Activated T-cell treated with anti-CD3 and anti-CD28 coated beads, Interleukin-2, amount 50 U/mL, for 24 hours (primary cell): ENCODE measurements at regions not wholly inside any gene's neighbourhood (a gene's known extent, or its start where the extent isn't known, plus 50 kb on each side); places are given as distances from the start of the nearest gene placed in this dataset.

Experiments used
- DNase-seq: peaks from one replicate; pipeline ENCODE4 v3.0.0-alpha.2; 2020
- H3K27ac Mint-ChIP-seq: 2 replicates; pipeline ENCODE4 v1.8.0; 2020; ENCODE audit warnings: mild to moderate bottlenecking, mixed read lengths
- H3K27me3 Mint-ChIP-seq: 2 replicates; pipeline ENCODE4 v1.8.0; 2020; ENCODE audit warnings: mixed read lengths
- H3K36me3 Mint-ChIP-seq: 2 replicates; pipeline ENCODE4 v1.8.0; 2020; ENCODE audit warnings: low read depth, mixed read lengths
- H3K4me1 Mint-ChIP-seq: 2 replicates; pipeline ENCODE4 v1.8.0; 2020; ENCODE audit warnings: low read depth, mixed read lengths
- H3K4me3 Mint-ChIP-seq: 2 replicates; pipeline ENCODE4 v1.8.0; 2020; ENCODE audit warnings: mild to moderate bottlenecking, moderate library complexity, mixed read lengths
- H3K9me3 Mint-ChIP-seq: 2 replicates; pipeline ENCODE4 v1.8.0; 2020; ENCODE audit warnings: mixed read lengths

DNA sequence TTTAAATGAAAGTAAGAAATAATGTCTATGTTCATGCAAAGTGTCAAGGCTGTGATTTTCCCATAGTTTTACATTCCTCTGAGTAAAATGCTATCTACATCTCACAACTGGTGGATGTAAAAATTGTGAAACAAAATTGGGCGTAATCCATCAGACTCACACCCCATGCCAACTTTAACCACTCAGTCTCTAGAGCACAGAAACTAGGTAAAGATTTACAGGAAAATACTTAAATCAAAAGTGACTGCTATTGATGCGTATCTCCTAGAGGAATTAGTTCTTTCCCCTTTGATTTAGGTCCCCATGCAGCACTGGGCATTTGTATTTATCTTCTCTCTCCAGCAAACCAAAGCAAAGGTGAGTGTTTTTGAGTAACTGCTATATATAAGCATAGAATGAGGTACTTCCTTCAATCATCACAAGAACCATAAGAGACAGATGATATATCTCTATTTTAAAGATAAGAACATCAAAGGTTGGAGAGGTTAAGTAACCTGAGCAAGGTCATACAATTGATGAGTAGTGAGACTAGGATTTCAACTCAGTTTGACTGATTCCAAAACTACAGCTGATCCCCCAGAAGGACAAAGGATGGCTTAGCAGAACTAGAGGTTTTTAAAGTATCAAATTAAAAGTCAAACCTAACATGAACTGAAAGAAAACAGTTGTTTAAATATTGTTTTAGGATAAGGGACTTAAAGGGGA is 594.0 kb upstream of the ACVR2A start:
- peaks cover 2% of the 10 kb centered on the region for H3K27me3 Mint-ChIP-seq
- peaks cover 7% of the 10 kb centered on the region for H3K9me3 Mint-ChIP-seq
- H3K27ac Mint-ChIP-seq = no peak overlapping the region
- DNase-seq = no peak
- H3K36me3 Mint-ChIP-seq = no peaks in the 10 kb centered on the region
- H3K4me1 Mint-ChIP-seq = no peaks in the 10 kb centered on the region
- no peak overlapping the region for H3K4me3 Mint-ChIP-seq

DNA sequence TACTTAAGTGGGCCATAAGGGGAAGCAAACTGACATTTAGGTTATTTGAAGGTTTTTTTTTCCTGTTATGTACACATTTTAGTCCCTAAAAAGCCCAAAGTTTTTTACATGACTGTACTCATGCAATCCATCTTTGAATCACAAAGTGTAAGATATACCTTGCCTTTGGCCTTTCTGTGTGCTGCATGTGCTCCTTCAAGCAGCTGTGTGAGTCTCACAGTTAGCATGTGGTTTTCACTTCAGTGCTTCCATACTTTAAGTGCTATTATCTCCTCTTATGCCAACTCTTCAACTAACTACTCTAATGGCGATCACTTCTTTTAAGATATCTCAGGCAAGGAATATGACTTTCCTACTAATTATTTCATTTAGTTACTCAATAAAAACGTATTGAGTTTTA is 597.1 kb upstream of the ACVR2A start:
- H3K27ac Mint-ChIP-seq = no peak overlapping the region
- H3K9me3 Mint-ChIP-seq = peaks cover 4% of the 10 kb centered on the region
- no peaks in the 10 kb centered on the region for H3K36me3 Mint-ChIP-seq
- H3K27me3 Mint-ChIP-seq = no peaks in the 10 kb centered on the region
- H3K4me1 Mint-ChIP-seq = no peaks in the 10 kb centered on the region
- DNase-seq = no peak
- H3K4me3 Mint-ChIP-seq = no peak overlapping the region

DNA sequence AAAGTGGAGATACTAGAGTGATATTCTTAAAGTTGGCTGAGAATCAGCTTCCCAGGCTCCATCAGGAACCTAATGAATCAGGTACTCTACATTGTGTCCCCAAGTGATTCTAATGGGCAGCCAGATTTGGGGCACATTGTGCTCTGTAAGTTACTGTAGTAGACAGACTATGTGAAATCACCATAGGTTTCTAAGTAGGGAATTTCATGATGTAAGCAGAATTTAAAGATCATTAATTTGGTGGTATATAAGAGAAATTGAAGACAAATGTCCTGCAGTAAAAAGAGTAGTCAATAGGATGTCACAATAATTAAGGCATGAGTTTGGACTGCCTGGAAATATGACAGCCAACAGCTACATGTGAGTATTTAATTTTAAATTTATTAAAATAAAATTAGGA is 602.4 kb upstream of the ACVR2A start:
- no peaks in the 10 kb centered on the region for H3K36me3 Mint-ChIP-seq
- peaks cover 6% of the 10 kb centered on the region for H3K9me3 Mint-ChIP-seq
- no peak for DNase-seq
- H3K4me3 Mint-ChIP-seq = no peak overlapping the region
- no peak overlapping the region for H3K27ac Mint-ChIP-seq
- H3K4me1 Mint-ChIP-seq = no peaks in the 10 kb centered on the region
- H3K27me3 Mint-ChIP-seq = no peaks in the 10 kb centered on the region

DNA sequence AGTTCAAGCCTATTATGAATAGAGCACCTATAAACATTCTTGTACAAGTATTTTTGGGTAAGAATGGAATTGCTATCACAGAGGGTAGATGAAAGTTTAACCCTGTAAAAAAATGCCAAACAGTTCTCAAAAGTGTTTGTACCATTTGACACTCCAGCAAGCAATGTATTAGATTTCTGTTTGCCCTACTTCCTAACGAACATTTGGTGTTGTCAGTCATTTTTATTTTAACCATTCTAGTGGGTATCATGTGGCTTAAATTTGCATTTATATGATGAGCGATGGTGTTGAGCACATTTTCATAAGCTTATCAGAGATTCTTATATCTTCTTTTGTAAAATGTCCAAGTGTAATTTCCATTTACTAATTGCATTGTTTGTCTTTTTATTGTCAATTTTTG is 608.2 kb upstream of the ACVR2A start:
- Mint-ChIP-seq H3K27ac (no peak overlapping the region), H3K4me3 (no peak overlapping the region), H3K4me1 (peaks cover 7% of the 10 kb centered on the region), H3K36me3 (no peaks in the 10 kb centered on the region), H3K27me3 (no peaks in the 10 kb centered on the region), H3K9me3 (peaks cover 6% of the 10 kb centered on the region)
- DNase-seq = no peak

DNA sequence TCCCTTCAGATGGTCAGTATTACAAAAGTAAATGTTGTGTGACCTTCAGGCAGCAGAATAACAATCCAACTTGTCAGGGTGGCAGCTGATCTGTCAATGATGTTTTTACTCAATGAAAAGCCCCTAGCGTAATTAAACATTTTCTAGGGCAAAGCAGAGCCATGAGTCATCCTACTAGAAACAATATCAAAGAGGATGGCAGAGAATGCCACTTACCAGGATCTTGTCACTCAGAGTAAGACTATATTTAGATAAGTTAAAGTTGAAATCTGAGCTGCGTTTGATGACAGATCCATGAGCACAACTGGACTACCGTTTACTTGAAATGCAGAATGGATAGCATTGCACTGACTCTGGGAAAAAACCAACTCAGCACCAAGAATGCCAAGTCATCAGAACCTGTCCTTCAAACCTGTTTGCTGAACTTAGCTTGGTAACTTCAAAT is 612.6 kb upstream of the ACVR2A start:
- Mint-ChIP-seq H3K4me1 (peaks cover 15% of the 10 kb centered on the region), H3K4me3 (no peak overlapping the region), H3K9me3 (peaks cover 3% of the 10 kb centered on the region), H3K36me3 (no peaks in the 10 kb centered on the region), H3K27me3 (peaks cover 2% of the 10 kb centered on the region), H3K27ac (no peak overlapping the region)
- DNase-seq = no peak

DNA sequence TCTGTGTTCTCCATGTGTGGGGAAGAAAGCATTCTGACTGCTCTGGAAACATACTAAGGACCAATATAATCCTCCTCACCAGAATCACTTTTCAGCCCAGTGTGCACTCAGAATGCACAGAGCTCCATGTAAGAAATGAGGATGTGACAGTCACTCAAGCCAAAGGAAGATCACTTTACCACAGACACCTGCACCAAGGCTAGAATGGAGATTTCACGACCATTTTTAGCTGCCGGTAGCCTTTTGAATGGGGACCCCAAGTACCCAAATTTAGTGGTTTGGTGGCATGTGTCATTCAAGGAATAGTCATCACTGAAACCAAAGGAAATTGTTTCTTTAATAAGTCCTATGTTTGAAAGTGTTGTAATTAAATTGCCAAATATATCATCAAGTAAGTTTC is 613.2 kb upstream of the ACVR2A start:
- Mint-ChIP-seq H3K9me3 (peaks cover 3% of the 10 kb centered on the region), H3K4me1 (peaks cover 15% of the 10 kb centered on the region), H3K27me3 (peaks cover 2% of the 10 kb centered on the region), H3K27ac (peak overlapping the region; percentile 63), H3K36me3 (no peaks in the 10 kb centered on the region), H3K4me3 (no peak overlapping the region)
- no peak for DNase-seq

DNA sequence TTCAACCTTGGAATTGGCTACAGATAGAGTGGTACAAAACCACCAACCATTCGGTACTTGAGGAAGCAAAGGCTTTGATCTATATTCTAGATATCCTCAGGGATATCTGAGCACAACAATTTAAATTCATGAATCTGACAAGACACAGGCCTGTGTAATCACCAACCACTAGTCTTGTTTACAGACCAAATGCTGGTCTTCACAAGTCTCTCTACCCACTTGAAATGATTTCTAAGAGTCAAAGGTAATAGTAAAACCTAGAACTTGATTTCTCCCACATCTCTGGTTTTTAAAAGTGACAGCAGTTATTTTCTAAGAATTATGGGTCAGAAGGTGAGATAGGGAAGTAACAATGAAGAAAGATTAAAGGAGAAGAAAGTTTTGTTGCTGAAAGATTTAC is 613.7 kb upstream of the ACVR2A start:
- H3K27me3 Mint-ChIP-seq = peaks cover 2% of the 10 kb centered on the region
- no peak for DNase-seq
- H3K9me3 Mint-ChIP-seq = peaks cover 3% of the 10 kb centered on the region
- H3K4me3 Mint-ChIP-seq = no peak overlapping the region
- H3K36me3 Mint-ChIP-seq = no peaks in the 10 kb centered on the region
- H3K4me1 Mint-ChIP-seq = peaks cover 15% of the 10 kb centered on the region
- peak overlapping the region; percentile 63 for H3K27ac Mint-ChIP-seq

DNA sequence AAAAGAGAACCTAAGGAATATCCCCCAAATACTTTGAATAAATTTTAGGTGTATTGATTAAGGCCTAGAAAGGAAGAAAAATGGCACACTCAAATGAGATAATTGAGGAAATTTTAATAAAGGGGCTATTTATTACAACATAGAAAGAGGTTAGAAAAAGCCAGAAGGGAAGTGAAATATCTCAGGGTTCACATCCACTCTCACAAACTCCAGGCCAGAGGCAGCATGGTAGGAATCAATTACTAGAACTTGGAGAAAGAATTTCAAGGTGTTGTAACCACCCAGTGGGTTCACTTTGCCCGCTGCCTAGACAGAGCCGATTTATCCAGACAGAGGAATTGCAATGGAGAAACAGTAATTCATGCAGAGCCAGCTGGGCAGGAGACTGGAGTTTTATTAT is 617.5 kb upstream of the ACVR2A start:
- Mint-ChIP-seq H3K4me1 (peaks cover 14% of the 10 kb centered on the region), H3K9me3 (peaks cover 3% of the 10 kb centered on the region), H3K27ac (no peak overlapping the region), H3K36me3 (no peaks in the 10 kb centered on the region), H3K27me3 (peaks cover 2% of the 10 kb centered on the region), H3K4me3 (no peak overlapping the region)
- DNase-seq = no peak

DNA sequence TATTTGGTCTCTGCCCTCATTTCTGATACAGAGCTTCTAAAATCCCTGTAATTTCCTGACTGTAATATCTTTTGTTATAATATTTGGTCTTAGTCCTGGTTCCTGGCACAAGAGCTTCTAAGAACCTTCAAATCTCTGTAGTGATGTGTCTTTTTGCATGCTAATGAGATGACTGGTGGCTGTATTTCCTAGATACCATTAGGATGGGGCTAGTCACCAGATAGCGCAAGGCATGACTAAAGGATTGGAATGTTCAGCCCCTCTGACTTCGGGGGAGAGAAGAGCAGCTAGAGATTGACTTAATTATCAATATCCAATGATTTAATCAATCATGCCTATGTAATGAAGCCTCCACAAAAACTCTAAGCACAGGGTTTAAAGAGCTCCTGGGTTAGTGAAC is 620.8 kb upstream of the ACVR2A start:
- Mint-ChIP-seq H3K36me3 (no peaks in the 10 kb centered on the region), H3K27me3 (no peaks in the 10 kb centered on the region)
- no peak for DNase-seq

DNA sequence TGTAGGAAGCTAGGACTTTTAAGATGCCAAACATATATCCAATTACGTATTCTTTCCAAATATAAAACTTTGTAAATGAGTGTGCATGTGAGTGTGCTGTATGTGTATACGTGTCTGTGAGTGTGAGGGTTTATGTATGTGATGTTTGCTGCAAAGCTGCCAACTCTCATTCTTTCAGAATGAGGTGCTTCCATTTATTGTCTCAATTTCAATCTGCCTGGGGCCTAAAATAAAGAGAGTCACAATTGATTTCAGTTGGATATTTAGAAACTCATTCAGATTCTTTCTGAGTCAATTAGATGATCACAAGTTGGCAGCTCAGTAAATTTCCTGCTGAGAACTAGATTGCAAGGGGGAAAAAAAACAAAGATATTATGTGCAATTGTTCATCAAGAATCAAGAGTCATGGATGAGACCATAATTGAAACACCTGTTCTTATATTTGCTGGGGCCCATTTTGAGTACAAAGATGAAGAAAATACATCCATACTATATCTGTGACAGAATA is 621.2 kb upstream of the ACVR2A start:
- H3K36me3 Mint-ChIP-seq = no peaks in the 10 kb centered on the region
- no peak overlapping the region for H3K27ac Mint-ChIP-seq
- peaks cover 2% of the 10 kb centered on the region for H3K4me1 Mint-ChIP-seq
- no peaks in the 10 kb centered on the region for H3K27me3 Mint-ChIP-seq
- no peak for DNase-seq
- peaks cover 11% of the 10 kb centered on the region for H3K9me3 Mint-ChIP-seq
- no peak overlapping the region for H3K4me3 Mint-ChIP-seq

More for the DNA sequence above, 620.8 kb upstream of the ACVR2A start:
- Mint-ChIP-seq H3K9me3 (peaks cover 10% of the 10 kb centered on the region), H3K27ac (no peak overlapping the region), H3K4me3 (no peak overlapping the region), H3K4me1 (peaks cover 2% of the 10 kb centered on the region)

DNA sequence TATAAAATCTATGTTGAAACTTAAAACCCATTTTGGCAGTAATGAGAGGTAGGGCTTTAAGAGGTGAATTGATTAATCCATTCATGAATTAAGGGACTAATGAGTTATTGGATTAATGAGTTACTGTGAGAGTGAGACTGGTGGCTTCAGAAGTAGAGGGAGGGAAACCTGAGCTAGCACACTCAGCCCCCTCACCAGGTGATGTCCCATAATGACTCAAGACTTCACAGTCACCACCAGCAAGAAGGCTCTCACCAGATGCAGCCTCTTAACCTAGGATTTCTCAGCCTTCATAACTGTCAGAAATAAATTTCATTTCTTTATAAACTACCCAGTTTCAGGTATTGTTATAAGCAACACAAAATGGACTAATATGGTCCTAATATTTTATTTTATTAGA is 621.7 kb upstream of the ACVR2A start:
- Mint-ChIP-seq H3K36me3 (no peaks in the 10 kb centered on the region), H3K27ac (no peak overlapping the region), H3K4me1 (peaks cover 2% of the 10 kb centered on the region), H3K4me3 (no peak overlapping the region), H3K27me3 (no peaks in the 10 kb centered on the region), H3K9me3 (peaks cover 11% of the 10 kb centered on the region)
- no peak for DNase-seq

DNA sequence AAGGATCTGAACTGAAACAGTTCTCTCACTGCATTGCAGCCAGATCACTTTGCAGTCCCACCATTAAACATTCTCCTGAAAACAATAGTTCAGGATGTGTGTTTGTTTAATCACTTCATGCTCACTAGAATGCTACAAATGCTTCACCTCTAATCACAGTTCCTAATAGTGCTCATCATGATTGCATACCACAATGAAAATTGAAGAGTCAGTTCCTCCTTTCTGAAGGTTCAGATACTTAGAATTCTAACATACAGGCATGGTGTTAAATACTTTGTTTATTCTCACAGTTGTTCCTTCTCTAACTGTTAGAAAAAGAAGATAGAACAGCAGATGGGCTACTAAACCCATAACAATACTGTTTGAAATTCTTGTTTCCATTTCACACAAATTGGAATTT is 622.3 kb upstream of the ACVR2A start:
- Mint-ChIP-seq H3K27me3 (no peaks in the 10 kb centered on the region), H3K9me3 (peaks cover 11% of the 10 kb centered on the region), H3K4me1 (peaks cover 2% of the 10 kb centered on the region), H3K36me3 (no peaks in the 10 kb centered on the region), H3K4me3 (no peak overlapping the region), H3K27ac (no peak overlapping the region)
- DNase-seq = no peak

DNA sequence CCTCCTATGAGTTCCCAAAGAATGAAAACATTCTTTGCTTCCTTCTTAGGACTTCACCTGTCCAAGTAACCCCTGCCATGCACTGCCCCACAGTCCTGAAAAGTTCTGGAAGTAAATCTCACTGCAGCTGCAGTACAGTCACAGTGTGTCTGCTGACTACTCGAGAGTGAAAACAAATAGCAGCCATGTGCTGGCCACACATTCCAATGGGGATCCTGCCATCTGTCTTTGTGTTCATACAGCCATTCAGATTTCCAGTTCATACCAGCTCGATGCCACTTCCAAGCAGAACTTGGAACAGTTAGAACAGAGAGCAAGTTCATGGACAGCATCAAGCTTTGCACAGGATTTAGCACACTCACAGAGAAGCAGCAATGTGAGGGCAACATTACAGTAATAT is 629.9 kb upstream of the ACVR2A start:
- no peak overlapping the region for H3K27ac Mint-ChIP-seq
- no peak for DNase-seq
- H3K4me1 Mint-ChIP-seq = no peaks in the 10 kb centered on the region
- H3K27me3 Mint-ChIP-seq = no peaks in the 10 kb centered on the region
- H3K36me3 Mint-ChIP-seq = no peaks in the 10 kb centered on the region
- H3K4me3 Mint-ChIP-seq = no peak overlapping the region
- H3K9me3 Mint-ChIP-seq = peaks cover 10% of the 10 kb centered on the region

DNA sequence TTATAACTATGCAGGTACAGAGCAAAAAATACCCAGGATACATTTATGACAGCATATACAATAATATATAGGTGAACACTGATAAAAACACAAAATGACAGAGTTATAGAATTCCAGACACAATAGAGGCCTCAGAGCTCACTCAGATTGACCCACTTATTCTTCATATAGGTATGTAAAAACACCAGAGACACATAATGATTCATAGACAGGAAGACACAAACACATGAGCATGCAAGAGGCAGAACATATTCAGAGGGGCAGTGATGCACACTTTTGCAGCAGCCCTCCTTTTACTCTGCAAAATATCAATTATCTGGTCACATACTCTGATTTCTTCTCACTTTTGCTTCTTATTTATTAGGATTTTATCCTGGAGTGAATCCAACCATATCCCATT is 633.3 kb upstream of the ACVR2A start:
- Mint-ChIP-seq H3K4me1 (no peaks in the 10 kb centered on the region), H3K27ac (no peak overlapping the region), H3K4me3 (no peak overlapping the region), H3K27me3 (no peaks in the 10 kb centered on the region), H3K36me3 (no peaks in the 10 kb centered on the region), H3K9me3 (peaks cover 11% of the 10 kb centered on the region)
- no peak for DNase-seq

DNA sequence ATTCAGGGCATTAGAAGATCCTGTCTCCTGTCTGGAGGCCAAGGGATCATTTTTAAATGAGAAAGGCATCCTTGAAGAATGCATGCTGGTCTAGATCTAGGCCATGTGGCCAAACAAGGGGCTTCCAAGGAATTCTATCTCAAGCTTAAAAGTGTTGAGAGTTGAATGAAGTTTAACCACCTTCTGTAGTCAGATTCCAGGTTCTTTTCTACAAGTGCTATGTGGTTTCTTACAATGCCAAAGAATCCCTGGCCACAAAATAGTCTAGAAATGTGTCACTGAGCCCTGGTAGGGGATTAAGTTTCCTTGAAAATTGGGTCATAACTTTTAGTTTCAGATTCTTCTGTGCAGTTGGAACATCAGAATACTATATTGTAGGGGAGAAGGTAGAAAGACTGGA is 640.7 kb upstream of the ACVR2A start:
- Mint-ChIP-seq H3K27me3 (no peaks in the 10 kb centered on the region), H3K36me3 (no peaks in the 10 kb centered on the region), H3K4me1 (no peaks in the 10 kb centered on the region), H3K4me3 (no peak overlapping the region), H3K27ac (no peak overlapping the region), H3K9me3 (peaks cover 17% of the 10 kb centered on the region)
- no peak for DNase-seq
